ENCODE measurements at regions not wholly inside any gene's neighbourhood (a gene's known extent, or its start where the extent isn't known, plus 50 kb on each side); places are given as distances from the start of the nearest gene placed in this dataset.

DNA sequence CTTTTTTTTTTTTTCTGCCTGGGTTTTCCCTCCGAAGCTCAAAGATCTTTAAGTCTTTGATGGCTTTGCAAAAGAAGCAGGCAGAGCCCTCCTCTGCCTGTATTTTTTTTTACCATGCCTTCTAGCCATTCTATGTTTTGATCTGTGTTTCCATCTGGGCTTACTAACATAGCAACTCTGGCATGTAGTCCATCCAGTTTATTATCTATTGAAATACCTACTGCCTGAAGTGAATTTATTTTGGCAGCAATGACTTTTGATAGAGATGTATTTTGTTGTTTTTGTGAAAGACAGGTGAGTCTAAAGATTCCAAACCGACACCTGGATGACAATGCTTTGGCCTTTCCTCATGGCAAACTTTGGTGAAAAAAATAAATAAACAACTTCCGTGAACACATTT lies 1157.7 kb upstream of the MAP3K7 start:
- H3K27me3 ChIP-seq (ENCODE audit: control insufficient read depth, insufficient read depth, low read length, poor library complexity, severe bottlenecking) = no peaks in the 10 kb centered on the region
- no peak overlapping the region for H3K27ac ChIP-seq (ENCODE audit: insufficient read depth, low read depth, low read length, poor library complexity, severe bottlenecking)
- H3K36me3 ChIP-seq (ENCODE audit: control insufficient read depth, insufficient read depth, low read length) = no peaks in the 10 kb centered on the region
- H3K4me1 ChIP-seq (ENCODE audit: control insufficient read depth, insufficient read depth, low read length) = no peaks in the 10 kb centered on the region
- WGBS, 2 experiments = 75 to 89% methylated on average over 2 to 3 of the region's 3 CpGs
- no peak overlapping the region for H3K4me3 ChIP-seq (ENCODE audit: insufficient read depth, low read depth, low read length)
- H3K9me3 ChIP-seq (ENCODE audit: control insufficient read depth, low read length) = no peaks in the 10 kb centered on the region

DNA sequence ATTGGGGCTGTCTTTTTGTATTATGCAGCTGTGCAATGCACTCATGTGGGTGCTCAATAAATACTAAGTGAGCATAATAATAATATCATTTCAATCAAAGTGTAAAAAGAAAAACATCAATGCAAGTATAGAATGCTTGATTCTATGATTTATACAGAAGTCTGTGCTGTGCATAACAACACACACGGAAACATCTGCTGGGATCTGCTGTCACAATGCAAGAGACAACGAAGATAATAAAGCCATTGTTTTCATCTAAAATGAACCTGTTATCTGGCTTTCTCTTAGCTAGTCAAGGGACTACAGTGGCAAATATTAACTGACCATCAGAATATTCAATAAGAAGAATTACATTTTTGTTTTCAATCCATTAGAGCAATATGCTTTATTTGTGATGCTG lies 1156.9 kb upstream of the MAP3K7 start:
- 85 to 88% methylated on average over 2 of the region's 2 CpGs for WGBS, 2 experiments
- H3K27ac ChIP-seq (ENCODE audit: insufficient read depth, low read depth, low read length, poor library complexity, severe bottlenecking) = no peak overlapping the region
- no peak overlapping the region for H3K4me3 ChIP-seq (ENCODE audit: insufficient read depth, low read depth, low read length)
- no peaks in the 10 kb centered on the region for H3K27me3 ChIP-seq (ENCODE audit: control insufficient read depth, insufficient read depth, low read length, poor library complexity, severe bottlenecking)
- no peaks in the 10 kb centered on the region for H3K9me3 ChIP-seq (ENCODE audit: control insufficient read depth, low read length)
- H3K4me1 ChIP-seq (ENCODE audit: control insufficient read depth, insufficient read depth, low read length) = no peaks in the 10 kb centered on the region
- no peaks in the 10 kb centered on the region for H3K36me3 ChIP-seq (ENCODE audit: control insufficient read depth, insufficient read depth, low read length)

DNA sequence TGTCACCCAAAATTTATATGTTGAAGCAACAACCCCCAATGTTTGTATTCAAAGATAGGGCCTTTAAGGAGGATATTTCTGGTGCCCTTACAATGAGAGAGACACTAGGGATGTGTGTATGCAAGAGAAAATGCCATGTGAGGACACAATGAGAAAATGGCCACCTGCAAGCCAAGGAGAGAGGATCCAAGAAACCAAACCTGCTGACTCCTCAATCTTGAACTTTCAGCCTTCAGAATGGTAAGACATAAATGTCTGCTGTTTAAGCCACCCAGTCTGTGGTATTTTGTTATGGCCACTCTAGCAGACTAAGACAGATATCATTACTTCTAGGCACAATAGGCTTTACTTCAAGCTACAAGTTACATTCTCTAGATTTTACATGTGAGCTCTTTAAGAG lies 1145.1 kb upstream of the MAP3K7 start:
- Histone ChIP-seq H3K4me1 (ENCODE audit: control insufficient read depth, insufficient read depth, low read length) (no peaks in the 10 kb centered on the region), H3K9me3 (ENCODE audit: control insufficient read depth, low read length) (no peaks in the 10 kb centered on the region), H3K4me3 (ENCODE audit: insufficient read depth, low read depth, low read length) (no peak overlapping the region), H3K27ac (ENCODE audit: insufficient read depth, low read depth, low read length, poor library complexity, severe bottlenecking) (no peak overlapping the region), H3K36me3 (ENCODE audit: control insufficient read depth, insufficient read depth, low read length) (no peaks in the 10 kb centered on the region), H3K27me3 (ENCODE audit: control insufficient read depth, insufficient read depth, low read length, poor library complexity, severe bottlenecking) (no peaks in the 10 kb centered on the region)

DNA sequence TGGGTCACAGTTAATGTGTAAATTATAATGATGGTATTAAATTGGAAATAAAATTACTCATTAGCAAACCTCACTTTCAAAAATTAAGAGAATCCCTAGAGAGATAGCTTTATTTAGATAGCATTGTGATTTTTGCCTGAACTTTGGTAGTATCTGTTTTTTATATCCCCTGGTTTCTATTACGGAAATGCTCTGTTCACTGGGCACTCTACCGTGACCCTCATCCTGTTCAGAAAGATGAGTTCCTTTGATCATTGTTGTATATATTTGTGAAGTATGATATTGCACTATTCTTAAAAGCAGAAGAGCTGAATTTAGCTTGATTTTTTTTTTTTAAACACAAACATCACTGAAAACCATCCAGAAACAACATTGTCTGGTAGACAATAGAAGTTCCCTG lies 1143.8 kb upstream of the MAP3K7 start:
- H3K27ac ChIP-seq (ENCODE audit: insufficient read depth, low read depth, low read length, poor library complexity, severe bottlenecking) = no peak overlapping the region
- H3K4me1 ChIP-seq (ENCODE audit: control insufficient read depth, insufficient read depth, low read length) = no peaks in the 10 kb centered on the region
- WGBS, 2 experiments = 86 to 98% methylated on average over 2 of the region's 2 CpGs
- no peaks in the 10 kb centered on the region for H3K9me3 ChIP-seq (ENCODE audit: control insufficient read depth, low read length)
- H3K4me3 ChIP-seq (ENCODE audit: insufficient read depth, low read depth, low read length) = no peak overlapping the region
- H3K36me3 ChIP-seq (ENCODE audit: control insufficient read depth, insufficient read depth, low read length) = no peaks in the 10 kb centered on the region
- H3K27me3 ChIP-seq (ENCODE audit: control insufficient read depth, insufficient read depth, low read length, poor library complexity, severe bottlenecking) = no peaks in the 10 kb centered on the region

DNA sequence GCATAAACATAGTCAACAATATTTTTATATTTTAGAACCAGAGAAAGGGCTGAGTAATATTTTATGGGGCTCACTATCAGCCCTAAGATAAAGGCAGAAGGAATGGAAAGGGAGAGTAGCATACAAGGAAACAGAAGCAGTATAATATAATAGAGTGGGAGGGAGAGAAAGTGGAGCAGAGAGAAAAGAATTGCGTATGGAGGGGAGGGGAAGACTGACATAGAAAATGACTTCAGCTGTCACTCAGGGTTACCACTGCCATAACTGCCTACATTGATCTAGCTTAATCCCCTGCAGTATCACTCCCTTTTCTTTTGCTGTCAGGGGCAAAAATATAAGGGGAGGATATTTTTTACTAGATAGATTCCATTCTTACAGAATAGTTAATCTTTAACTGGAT lies 1133.5 kb upstream of the MAP3K7 start:
- no peak overlapping the region for H3K27ac ChIP-seq (ENCODE audit: insufficient read depth, low read depth, low read length, poor library complexity, severe bottlenecking)
- no peaks in the 10 kb centered on the region for H3K4me1 ChIP-seq (ENCODE audit: control insufficient read depth, insufficient read depth, low read length)
- H3K9me3 ChIP-seq (ENCODE audit: control insufficient read depth, low read length) = no peaks in the 10 kb centered on the region
- 76 to 80% methylated on average over 1 of the region's 1 CpG for WGBS, 2 experiments
- H3K36me3 ChIP-seq (ENCODE audit: control insufficient read depth, insufficient read depth, low read length) = no peaks in the 10 kb centered on the region
- H3K27me3 ChIP-seq (ENCODE audit: control insufficient read depth, insufficient read depth, low read length, poor library complexity, severe bottlenecking) = no peaks in the 10 kb centered on the region
- no peak overlapping the region for H3K4me3 ChIP-seq (ENCODE audit: insufficient read depth, low read depth, low read length)

DNA sequence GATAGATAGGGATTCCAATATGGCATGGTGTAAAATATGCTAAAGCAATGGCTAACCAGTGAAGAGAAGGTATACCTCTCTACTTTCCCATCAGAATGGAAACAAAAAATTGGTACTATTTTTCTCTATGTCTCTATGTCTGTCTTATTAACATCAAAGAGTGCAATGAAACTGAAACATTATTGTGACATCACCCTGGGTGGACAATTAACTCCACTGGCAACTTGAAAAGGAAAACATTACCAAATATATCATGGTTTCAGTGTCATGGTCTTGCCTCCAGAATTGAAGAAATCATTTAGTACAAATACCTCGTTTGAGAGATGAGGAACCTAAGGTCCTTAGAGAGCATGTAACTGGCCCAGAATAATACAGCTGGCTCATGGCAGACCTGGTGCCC lies 1132.5 kb upstream of the MAP3K7 start:
- Histone ChIP-seq H3K9me3 (ENCODE audit: control insufficient read depth, low read length) (no peaks in the 10 kb centered on the region), H3K27me3 (ENCODE audit: control insufficient read depth, insufficient read depth, low read length, poor library complexity, severe bottlenecking) (no peaks in the 10 kb centered on the region), H3K4me1 (ENCODE audit: control insufficient read depth, insufficient read depth, low read length) (no peaks in the 10 kb centered on the region), H3K27ac (ENCODE audit: insufficient read depth, low read depth, low read length, poor library complexity, severe bottlenecking) (no peak overlapping the region), H3K36me3 (ENCODE audit: control insufficient read depth, insufficient read depth, low read length) (no peaks in the 10 kb centered on the region), H3K4me3 (ENCODE audit: insufficient read depth, low read depth, low read length) (no peak overlapping the region)
- WGBS, 2 experiments = 81 to 92% methylated on average over 1 of the region's 1 CpG

DNA sequence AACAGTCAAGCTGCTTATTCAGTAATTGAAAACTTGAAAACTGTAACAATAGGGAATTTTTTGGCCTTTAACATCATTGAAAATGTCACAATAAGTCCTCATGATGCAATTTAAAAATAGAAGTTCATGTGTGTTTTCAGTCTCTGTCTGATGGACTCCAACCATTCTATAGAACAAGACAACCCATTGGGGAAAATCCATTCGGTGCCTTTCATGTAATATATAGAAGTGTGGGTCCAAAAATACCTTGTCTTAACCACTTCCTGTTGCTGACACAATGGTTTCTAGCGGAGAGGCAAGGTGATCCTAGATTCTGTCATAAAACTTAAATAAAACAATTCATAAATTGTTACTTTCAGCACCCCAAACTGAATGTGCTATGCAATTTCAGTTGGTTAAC lies 1131.3 kb upstream of the MAP3K7 start:
- no peaks in the 10 kb centered on the region for H3K27me3 ChIP-seq (ENCODE audit: control insufficient read depth, insufficient read depth, low read length, poor library complexity, severe bottlenecking)
- H3K36me3 ChIP-seq (ENCODE audit: control insufficient read depth, insufficient read depth, low read length) = no peaks in the 10 kb centered on the region
- no peak overlapping the region for H3K4me3 ChIP-seq (ENCODE audit: insufficient read depth, low read depth, low read length)
- WGBS, 2 experiments = 96 to 100% methylated on average over 1 to 2 of the region's 2 CpGs
- H3K27ac ChIP-seq (ENCODE audit: insufficient read depth, low read depth, low read length, poor library complexity, severe bottlenecking) = no peak overlapping the region
- H3K4me1 ChIP-seq (ENCODE audit: control insufficient read depth, insufficient read depth, low read length) = no peaks in the 10 kb centered on the region
- H3K9me3 ChIP-seq (ENCODE audit: control insufficient read depth, low read length) = no peaks in the 10 kb centered on the region

DNA sequence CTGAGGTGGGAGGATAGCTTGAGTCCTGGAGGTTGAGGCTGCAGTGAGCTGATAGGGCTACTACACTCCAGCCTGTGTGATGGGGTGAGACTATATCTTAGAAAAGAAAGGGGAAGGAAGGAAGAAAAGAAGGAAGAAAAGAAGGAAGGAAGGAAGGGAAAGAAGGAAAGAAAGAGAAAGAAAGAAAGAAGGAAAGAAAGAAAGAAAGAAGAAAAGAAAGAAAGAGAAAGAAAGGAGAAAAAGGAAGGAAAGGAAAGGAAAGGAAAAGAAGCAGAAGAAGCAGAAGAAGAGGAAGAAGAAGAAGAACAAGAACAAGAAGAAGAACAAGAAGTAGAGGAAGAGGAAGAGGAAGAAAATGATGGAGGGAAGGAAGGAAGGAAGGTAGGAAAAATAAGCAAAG lies 1130.2 kb upstream of the MAP3K7 start:
- Histone ChIP-seq H3K4me3 (ENCODE audit: insufficient read depth, low read depth, low read length) (no peak overlapping the region), H3K36me3 (ENCODE audit: control insufficient read depth, insufficient read depth, low read length) (no peaks in the 10 kb centered on the region), H3K4me1 (ENCODE audit: control insufficient read depth, insufficient read depth, low read length) (no peaks in the 10 kb centered on the region), H3K9me3 (ENCODE audit: control insufficient read depth, low read length) (no peaks in the 10 kb centered on the region), H3K27ac (ENCODE audit: insufficient read depth, low read depth, low read length, poor library complexity, severe bottlenecking) (no peak overlapping the region), H3K27me3 (ENCODE audit: control insufficient read depth, insufficient read depth, low read length, poor library complexity, severe bottlenecking) (no peaks in the 10 kb centered on the region)

DNA sequence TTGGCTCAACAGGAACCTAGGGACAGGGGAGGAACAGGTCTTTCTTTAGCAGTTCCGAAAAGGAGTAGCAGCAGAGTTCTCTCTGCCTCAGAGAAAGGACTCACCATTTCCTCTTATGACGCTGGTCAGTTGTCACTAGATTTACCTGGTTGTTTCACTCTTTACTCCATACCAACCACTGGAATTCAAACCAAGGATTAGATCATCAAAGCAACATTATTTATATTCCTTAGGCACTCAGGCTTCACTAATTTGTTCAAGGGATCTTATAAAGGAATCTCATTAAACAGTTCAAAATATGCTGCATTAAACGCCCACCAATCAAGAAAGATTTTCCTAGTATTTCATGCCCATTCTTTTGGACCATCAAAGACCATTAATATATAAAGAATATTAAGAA lies 1129.5 kb upstream of the MAP3K7 start:
- Histone ChIP-seq H3K36me3 (ENCODE audit: control insufficient read depth, insufficient read depth, low read length) (no peaks in the 10 kb centered on the region), H3K27me3 (ENCODE audit: control insufficient read depth, insufficient read depth, low read length, poor library complexity, severe bottlenecking) (no peaks in the 10 kb centered on the region), H3K9me3 (ENCODE audit: control insufficient read depth, low read length) (no peaks in the 10 kb centered on the region), H3K4me1 (ENCODE audit: control insufficient read depth, insufficient read depth, low read length) (no peaks in the 10 kb centered on the region), H3K27ac (ENCODE audit: insufficient read depth, low read depth, low read length, poor library complexity, severe bottlenecking) (no peak overlapping the region), H3K4me3 (ENCODE audit: insufficient read depth, low read depth, low read length) (no peak overlapping the region)
- 91 to 93% methylated on average over 2 to 3 of the region's 3 CpGs for WGBS, 2 experiments

DNA sequence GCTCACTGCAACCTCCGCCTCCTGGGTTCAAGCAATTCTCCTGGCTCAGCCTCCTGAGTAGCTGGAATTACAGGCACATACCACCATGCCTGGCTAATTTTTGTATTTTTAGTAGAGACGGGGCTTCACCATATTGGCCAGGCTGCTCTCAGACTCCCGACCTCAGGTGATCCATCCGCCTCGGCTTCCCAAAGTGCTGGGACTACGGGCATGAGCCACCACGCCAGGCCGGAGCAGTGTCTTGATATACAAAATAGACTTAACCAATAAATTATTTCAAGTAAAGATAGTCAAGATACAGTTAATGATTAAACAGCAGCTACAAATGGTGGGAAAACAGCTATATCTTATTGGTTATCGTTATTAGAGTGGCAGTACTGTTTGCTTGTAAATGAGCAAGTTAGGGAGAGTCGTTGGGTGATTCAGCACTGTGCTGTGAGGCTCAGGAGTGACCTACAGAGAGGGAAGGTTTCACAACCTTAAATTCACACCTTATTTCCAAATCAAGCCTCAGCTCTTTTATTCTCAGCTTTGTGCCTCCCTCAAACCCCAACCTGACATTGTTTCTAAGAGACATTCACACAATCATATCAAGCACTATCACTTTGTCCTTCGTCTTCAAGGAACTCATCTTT lies 1128.4 kb upstream of the MAP3K7 start:
- Histone ChIP-seq H3K27ac (ENCODE audit: insufficient read depth, low read depth, low read length, poor library complexity, severe bottlenecking) (no peak overlapping the region), H3K4me3 (ENCODE audit: insufficient read depth, low read depth, low read length) (no peak overlapping the region), H3K9me3 (ENCODE audit: control insufficient read depth, low read length) (no peaks in the 10 kb centered on the region), H3K36me3 (ENCODE audit: control insufficient read depth, insufficient read depth, low read length) (no peaks in the 10 kb centered on the region), H3K4me1 (ENCODE audit: control insufficient read depth, insufficient read depth, low read length) (no peaks in the 10 kb centered on the region), H3K27me3 (ENCODE audit: control insufficient read depth, insufficient read depth, low read length, poor library complexity, severe bottlenecking) (no peaks in the 10 kb centered on the region)
- 94 to 96% methylated on average over 10 to 11 of the region's 11 CpGs for WGBS, 2 experiments

DNA sequence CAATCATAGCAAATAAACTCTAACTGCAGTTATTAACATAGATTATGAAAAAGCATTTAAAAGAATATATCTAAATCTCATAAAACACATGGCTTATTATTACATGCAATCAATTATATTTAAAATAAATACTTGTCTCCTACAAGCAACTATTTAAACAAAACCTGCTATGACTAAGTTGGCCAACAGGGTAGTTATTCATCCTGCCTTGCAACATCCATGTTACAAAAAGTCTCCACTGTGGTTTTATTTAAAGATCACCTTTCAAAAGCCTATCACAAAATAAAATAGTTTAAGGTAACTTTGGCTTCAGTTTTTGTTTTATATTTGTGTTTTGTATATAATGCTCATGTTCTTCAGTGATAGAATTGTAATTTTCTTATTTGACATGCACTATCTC lies 1127.0 kb upstream of the MAP3K7 start:
- no peaks in the 10 kb centered on the region for H3K27me3 ChIP-seq (ENCODE audit: control insufficient read depth, insufficient read depth, low read length, poor library complexity, severe bottlenecking)
- no peak overlapping the region for H3K4me3 ChIP-seq (ENCODE audit: insufficient read depth, low read depth, low read length)
- no peak overlapping the region for H3K27ac ChIP-seq (ENCODE audit: insufficient read depth, low read depth, low read length, poor library complexity, severe bottlenecking)
- no peaks in the 10 kb centered on the region for H3K9me3 ChIP-seq (ENCODE audit: control insufficient read depth, low read length)
- H3K36me3 ChIP-seq (ENCODE audit: control insufficient read depth, insufficient read depth, low read length) = no peaks in the 10 kb centered on the region
- H3K4me1 ChIP-seq (ENCODE audit: control insufficient read depth, insufficient read depth, low read length) = no peaks in the 10 kb centered on the region

Data from ectodermal cell (in vitro differentiated cells).